Stimulated activated CD4-positive, alpha-beta T cell treated with anti-CD3 and anti-CD28 coated beads, Interleukin-12 subunit alpha, Interleukin-12 subunit beta, amount 100 ng/mL, for 24 hours (primary cell): ENCODE measurements at regions not wholly inside any gene's neighbourhood (a gene's known extent, or its start where the extent isn't known, plus 50 kb on each side); places are given as distances from the start of the nearest gene placed in this dataset.
"Not testable (repeated sequence)": the region's sequence is repeated elsewhere in the genome, so short reads cannot be mapped to it uniquely, and the experiment has no call there.

ENCODE experiments used
- DNase-seq, 2 experiments: peaks; one replicate each; pipeline ENCODE4 v3.0.0-alpha.2; 2020; ENCODE audit warnings: low read depth in 2 of 2

- DNase-seq: no peak
These were observed 243.9 kb downstream of the DLL1 start for GRCh38 chr6:170046791-170047626.

DNA sequence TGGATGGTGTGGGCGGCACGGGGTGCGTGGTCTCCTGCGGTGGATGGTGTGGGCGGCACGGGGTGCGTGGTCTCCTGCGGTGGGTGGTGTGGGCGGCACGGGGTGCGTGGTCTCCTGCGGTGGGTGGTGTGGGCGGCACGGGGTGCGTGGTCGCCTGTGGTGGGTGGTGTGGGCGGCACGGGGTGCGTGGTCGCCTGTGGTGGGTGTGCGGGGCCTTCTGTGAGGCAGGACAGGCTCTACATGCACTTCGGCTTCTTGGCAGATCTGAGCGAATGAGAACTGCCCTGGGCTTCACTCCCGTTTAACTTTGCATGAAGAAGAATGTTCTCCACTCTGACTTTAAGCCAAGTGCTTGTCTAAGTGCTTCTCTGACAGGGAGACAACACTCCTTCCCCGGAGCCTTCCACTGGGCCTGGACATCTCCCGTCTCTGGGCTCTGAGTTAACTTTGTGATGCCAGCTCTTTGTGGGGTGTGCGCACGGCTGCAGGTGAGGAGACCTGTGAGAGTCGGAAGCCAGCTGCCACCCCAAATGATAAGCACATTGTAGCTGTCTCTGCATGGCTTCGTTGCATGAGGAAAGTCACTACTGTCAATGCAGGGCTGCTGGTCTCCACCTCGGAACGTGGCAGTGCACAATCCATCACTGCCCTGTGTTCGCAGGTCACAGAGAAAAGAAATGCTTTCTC lies 244.8 kb downstream of the DLL1 start:
- DNase-seq: no peak

DNA sequence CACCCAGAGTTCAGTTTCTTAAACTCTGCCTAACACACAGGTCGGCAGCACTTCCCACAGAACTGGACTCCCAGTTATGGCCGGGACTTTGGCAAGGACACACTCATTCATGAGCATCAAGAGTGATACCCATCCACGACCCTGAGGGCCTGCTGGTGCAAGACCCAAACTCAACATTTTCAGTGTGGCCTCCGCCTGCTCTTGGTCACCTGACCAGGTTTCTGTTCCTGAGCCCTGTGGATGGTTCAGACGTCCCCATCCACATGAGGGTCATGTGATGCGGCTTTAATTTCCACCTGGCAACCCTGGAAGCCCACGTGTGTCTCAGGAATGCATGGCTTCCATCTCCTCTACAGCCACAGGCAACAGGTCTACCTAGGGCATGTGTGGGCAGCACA lies 245.3 kb downstream of the DLL1 start:
- no peak for DNase-seq

- no peak for DNase-seq
These were observed 245.9 kb downstream of the DLL1 start for GRCh38 chr6:170044836-170045562.

DNA sequence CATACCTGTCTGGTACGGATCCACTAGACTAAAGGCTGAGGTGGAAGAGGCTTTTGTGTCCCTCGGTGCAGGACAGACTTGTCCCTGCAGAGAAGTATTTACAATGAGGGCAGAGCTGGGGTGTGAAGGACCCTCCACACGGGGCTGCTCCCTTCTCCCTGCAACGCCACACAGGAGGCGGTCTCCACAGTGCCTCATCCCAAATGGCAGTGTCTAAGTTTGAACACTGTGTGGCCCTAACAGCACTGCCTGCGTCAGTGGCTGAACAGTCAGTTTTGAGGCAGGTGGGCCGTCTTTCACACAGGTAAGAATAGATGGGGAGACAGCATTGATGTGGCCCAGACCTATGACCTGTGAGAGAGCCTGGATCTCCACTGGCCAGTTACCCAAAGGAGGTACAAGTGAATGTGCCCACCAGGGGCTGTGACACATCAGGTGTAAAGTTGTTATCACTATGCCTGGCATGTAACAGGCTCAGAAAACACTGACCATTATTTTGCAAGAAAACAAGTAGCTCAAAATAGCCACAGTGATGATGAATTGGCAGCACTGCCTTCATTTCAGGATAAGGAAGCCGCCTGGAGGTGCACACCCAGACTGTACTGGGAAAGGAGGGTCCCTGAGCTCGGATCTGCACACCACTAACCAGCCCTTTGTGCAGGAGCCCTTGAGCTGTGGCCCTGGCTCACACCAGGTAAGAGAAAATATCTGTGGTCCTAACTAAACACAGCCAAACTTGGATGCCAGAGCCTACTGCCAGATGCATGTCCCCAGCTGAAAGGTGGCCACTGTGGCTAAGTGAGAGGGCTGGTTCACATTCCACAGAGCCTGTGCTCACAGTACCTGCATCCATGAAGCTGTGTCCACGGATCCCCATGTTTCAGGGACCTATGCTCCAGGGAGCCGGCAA lies 246.7 kb downstream of the DLL1 start:
- DNase-seq: no peak

GRCh38 chr6:170043150-170043819 lies 247.6 kb downstream of the DLL1 start:
- no peak for DNase-seq

DNA sequence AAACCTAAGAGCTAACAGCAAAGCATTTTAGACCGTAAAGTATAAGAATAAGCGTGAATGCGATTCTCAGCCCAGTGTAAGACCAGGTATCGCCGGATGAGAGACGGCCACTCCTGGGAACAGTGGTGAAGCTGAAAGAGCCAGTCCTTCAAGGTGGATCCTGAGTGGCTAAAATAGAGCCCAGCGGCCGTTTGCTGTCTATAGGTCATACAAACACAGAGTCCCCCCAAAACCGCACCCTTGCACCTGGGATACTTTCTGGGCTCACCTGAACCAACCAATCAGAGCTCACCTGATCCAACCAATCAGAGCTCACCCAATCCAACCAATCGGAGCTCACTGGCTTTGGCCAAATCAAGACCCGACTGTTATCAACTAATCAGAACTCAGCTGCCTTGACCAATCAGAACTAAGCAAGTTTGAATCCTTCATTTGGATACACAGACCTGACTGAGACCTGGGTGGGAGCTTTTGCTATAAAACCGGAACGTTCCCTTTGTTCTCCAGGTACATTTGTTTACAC lies 248.2 kb downstream of the DLL1 start:
- no peak for DNase-seq

- no peak for DNase-seq
These were observed 248.8 kb downstream of the DLL1 start for GRCh38 chr6:170042123-170042522.

DNA sequence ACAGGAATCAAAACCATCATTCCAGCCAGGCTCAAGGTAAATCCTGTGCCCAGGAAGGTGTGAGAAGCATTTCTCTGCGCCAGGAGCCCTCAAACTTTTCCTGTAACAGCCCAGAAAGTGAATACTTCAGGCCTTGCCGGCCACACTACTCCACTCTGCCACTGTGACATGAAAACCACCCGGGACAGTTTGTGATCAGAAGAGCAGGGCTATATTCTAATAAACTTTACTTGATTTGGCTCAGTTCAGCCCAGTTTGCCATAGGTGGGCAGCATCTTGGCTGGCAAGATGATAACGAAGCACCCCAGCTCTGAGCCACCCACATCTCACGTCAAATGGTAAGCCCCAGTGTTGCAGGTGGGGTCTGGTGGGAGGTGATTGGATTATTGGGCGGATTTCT lies 249.4 kb downstream of the DLL1 start:
- no peak for DNase-seq

DNA sequence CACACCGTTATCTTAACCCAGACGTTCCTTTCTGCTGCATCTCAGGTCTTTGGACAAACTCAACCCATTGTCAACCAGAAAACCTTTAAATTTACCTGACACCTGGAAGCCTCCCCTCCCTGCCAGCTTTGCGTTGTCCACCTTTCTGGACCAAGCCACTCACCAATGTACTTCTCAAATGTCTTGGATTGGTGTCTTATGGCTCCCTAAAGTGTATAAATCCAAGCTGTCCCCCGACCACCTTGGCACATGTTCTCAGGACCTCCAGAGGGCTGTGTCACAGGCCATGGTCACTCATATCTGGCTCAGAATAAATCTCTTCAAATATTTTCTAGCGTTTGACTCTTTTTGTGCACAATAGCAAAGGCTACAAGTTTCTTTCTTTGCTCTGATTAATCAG lies 250.0 kb downstream of the DLL1 start:
- no peak for DNase-seq

DNA sequence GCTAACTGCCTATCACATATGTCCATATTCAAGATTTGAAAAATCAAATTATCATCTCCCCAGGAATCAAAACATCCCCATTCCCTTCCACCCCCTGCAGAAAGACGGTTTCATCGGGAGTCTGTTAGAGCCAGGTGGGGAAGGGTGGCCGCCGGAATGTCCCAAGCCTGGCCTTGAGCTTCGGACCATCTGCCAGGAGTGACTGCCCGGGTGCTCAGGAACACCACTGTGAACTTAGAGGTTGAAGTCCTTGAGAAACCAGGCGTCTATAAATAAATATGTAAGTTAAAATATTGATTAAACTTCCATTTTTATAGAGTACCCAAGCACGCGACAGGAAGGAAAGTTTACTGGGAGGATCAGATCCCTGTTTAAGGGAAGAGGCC lies 250.8 kb downstream of the DLL1 start:
- DNase-seq: no peak

- DNase-seq: no peak
These were observed 251.4 kb downstream of the DLL1 start for GRCh38 chr6:170039156-170040114.

GRCh38 chr6:170038708-170039107 lies 252.2 kb downstream of the DLL1 start:
- DNase-seq: no peak

- no peak for DNase-seq
These were observed 252.6 kb downstream of the DLL1 start for GRCh38 chr6:170038251-170038650.

GRCh38 chr6:170037541-170038250 lies 253.2 kb downstream of the DLL1 start:
- DNase-seq: no peak

GRCh38 chr6:170036916-170037315 lies 254.0 kb downstream of the DLL1 start:
- no peak for DNase-seq

DNA sequence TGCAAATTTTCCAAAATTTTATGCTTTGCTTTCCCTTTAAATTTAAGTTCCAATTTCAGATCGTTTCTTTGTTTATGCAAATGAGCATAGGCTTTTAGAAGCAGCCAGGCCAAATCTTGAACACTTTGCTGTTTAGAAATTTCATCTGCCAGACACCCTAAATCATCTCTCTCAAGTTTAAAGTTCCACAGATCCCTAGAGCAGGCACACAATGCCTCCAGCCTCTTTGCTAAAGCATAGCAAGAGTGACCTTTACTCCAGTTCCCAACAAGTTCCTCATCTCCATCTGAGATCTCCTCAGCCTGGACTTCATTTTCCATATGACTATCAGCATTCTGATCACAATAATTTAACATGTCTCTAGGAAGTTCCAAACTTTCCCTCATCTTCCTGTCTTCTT lies 254.5 kb downstream of the DLL1 start:
- DNase-seq: not testable (repeated sequence)

DNA sequence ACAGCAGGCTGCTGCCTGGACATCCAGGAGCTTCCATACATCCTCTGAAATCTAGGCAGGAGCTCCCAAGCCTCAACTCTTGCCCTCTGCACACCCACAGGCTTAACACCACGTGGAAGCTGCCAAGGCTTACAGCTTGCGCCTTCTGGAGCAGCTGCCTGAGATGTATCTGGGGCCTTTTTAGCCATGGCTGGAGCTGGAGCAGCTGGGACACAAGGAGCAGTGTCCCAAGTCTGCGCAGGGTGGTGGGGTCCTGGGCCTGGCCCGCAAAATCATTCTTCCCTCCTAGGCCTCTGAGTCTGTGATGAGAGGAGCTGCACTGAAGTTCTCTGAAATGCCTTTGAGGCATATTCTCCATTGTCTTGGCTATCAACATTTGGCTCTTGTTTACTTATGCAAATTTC lies 255.0 kb downstream of the DLL1 start:
- DNase-seq: no peak

GRCh38 chr6:170035044-170035443 lies 255.8 kb downstream of the DLL1 start:
- DNase-seq: no peak
